Kidney (tissue), 13 donors: ENCODE measurements at regions not wholly inside any gene's neighbourhood (a gene's known extent, or its start where the extent isn't known, plus 50 kb on each side); places are given as distances from the start of the nearest gene placed in this dataset.

Experiments used
- DNase-seq, 5 donors: peaks; one replicate each; pipeline ENCODE4 v3.0.0-alpha.2; 2013 to 2020
- FAIRE-seq: peaks from 2 replicates; lab custom pipeline; 2012; peaks lifted over from hg19 to GRCh38; lab: Jason Lieb, UNC
- H3K27ac ChIP-seq, 2 donors: one replicate each; pipeline ENCODE4 v1.7.0; 2013; ENCODE audit warnings: low read depth in 2 of 2, low read length in 2 of 2, inconsistent platforms in 1 of 2
- H3K27me3 ChIP-seq: one replicate; pipeline ENCODE4 v1.7.1; 2013; ENCODE audit warnings: low read length, inconsistent platforms; ENCODE audit not compliant: control insufficient read depth, insufficient read depth
- H3K36me3 ChIP-seq, 3 donors: one replicate each; pipeline versions ENCODE4 v1.7.0 to v1.7.1; 2013; ENCODE audit warnings: low read length in 3 of 3, control low read depth in 1 of 3, inconsistent platforms in 1 of 3; ENCODE audit not compliant: insufficient read depth in 3 of 3, control insufficient read depth in 2 of 3
- H3K4me1 ChIP-seq, 3 donors: one replicate each; pipeline versions ENCODE4 v1.7.0 to v1.7.1; 2013; ENCODE audit warnings: low read length in 3 of 3, inconsistent platforms in 1 of 3, low read depth in 1 of 3; ENCODE audit not compliant: control insufficient read depth in 2 of 3, insufficient read depth in 2 of 3
- H3K4me3 ChIP-seq, 3 donors: one replicate each; pipeline versions ENCODE4 v1.7.0 to v1.8.1; 2013; ENCODE audit warnings: low read length in 3 of 3, control low read depth in 1 of 3, inconsistent platforms in 1 of 3
- H3K9ac ChIP-seq, 3 donors: one replicate each; pipeline versions ENCODE4 v1.7.0 to v1.7.1; 2013; ENCODE audit warnings: low read length in 3 of 3, control low read depth in 1 of 3, inconsistent platforms in 1 of 3
- H3K9me3 ChIP-seq, 3 donors: one replicate each; pipeline versions ENCODE4 v1.7.0 to v1.7.1; 2013; ENCODE audit warnings: low read length in 3 of 3, control low read depth in 1 of 3, inconsistent platforms in 1 of 3; ENCODE audit not compliant: control insufficient read depth in 2 of 3, insufficient read depth in 1 of 3
- CTCF ChIP-seq: IDR thresholded peaks from 3 replicates; pipeline ENCODE4 v1.5.1; 2012; ENCODE audit warnings: mild to moderate bottlenecking, moderate library complexity, borderline replicate concordance; ENCODE audit not compliant: insufficient read depth; ENCODE audit errors: extremely low read depth
- intact Hi-C: fragments of 100-400 bp; cut with DNase I; formaldehyde crosslinking; loops from one replicate; pipeline ENCODE4 v1.11.1; 2022
- donor health status: control.
- donor health status: control.
- donor health status: control.
- donor health status: control.
- donor health status: control.
- donor health status: DM: yes; HTN: yes; CAD: no.
- donor health status: Normal renal cell carcinoma (clear cell type).

GRCh38 chr2:129376426-129377077, 602.9 kb upstream of the RAB6C start:
- no peaks in the 10 kb centered on the region for H3K9me3 ChIP-seq
- intact Hi-C loops: no loop called here
- FAIRE-seq: no peak

GRCh38 chr2:129377078-129377469, 602.4 kb upstream of the RAB6C start:
- Histone ChIP-seq H3K27me3 (no peaks in the 10 kb centered on the region), H3K4me3 (no peak overlapping the region), H3K36me3 (no peaks in the 10 kb centered on the region), H3K4me1 (no peaks in the 10 kb centered on the region), H3K9me3 (no peaks in the 10 kb centered on the region), H3K9ac (no peak overlapping the region), H3K27ac (no peak overlapping the region)
- no peak for TF ChIP-seq CTCF
- FAIRE-seq (no peak), DNase-seq (no peak)
- intact Hi-C loops: no loop called here

More at GRCh38 chr2:129376426-129377077, 602.9 kb upstream of the RAB6C start:
- TF ChIP-seq CTCF: no peak
- no peak overlapping the region for H3K27ac ChIP-seq
- H3K27me3 ChIP-seq: no peaks in the 10 kb centered on the region
- H3K9ac ChIP-seq: no peak overlapping the region
- peak in 1 of 5 donors; percentile 21 for DNase-seq
- H3K36me3 ChIP-seq: no peaks in the 10 kb centered on the region
- H3K4me3 ChIP-seq: no peak overlapping the region
- H3K4me1 ChIP-seq: no peaks in the 10 kb centered on the region

GRCh38 chr2:129378186-129378585, 601.3 kb upstream of the RAB6C start:
- no peaks in the 10 kb centered on the region for H3K4me1 ChIP-seq
- H3K4me3 ChIP-seq: no peak overlapping the region
- H3K9ac ChIP-seq: no peak overlapping the region
- no peak overlapping the region for H3K27ac ChIP-seq
- no peak for TF ChIP-seq CTCF
- H3K27me3 ChIP-seq: no peaks in the 10 kb centered on the region
- no peak for DNase-seq
- intact Hi-C loops: no loop called here
- no peaks in the 10 kb centered on the region for H3K9me3 ChIP-seq
- FAIRE-seq: no peak
- H3K36me3 ChIP-seq: no peaks in the 10 kb centered on the region

GRCh38 chr2:129379411-129379810, 600.1 kb upstream of the RAB6C start:
- intact Hi-C loops: no loop called here
- Histone ChIP-seq H3K9ac (no peak overlapping the region), H3K36me3 (no peaks in the 10 kb centered on the region), H3K27ac (no peak overlapping the region), H3K27me3 (no peaks in the 10 kb centered on the region), H3K4me1 (no peaks in the 10 kb centered on the region), H3K9me3 (peaks cover 0 to 4% (median 0%) of the 10 kb centered on the region in 3 donors), H3K4me3 (no peak overlapping the region)
- DNase-seq: peak in 1 of 5 donors; percentile 12
- no peak for FAIRE-seq
- TF ChIP-seq CTCF: no peak
